SHP77 (cell line): ENCODE measurements at regions not wholly inside any gene's neighbourhood (a gene's known extent, or its start where the extent isn't known, plus 50 kb on each side); places are given as distances from the start of the nearest gene placed in this dataset.
"Not testable (repeated sequence)": the region's sequence is repeated elsewhere in the genome, so short reads cannot be mapped to it uniquely, and the experiment has no call there.

Source experiments
- DNase-seq, 2 experiments: peaks; one replicate each; lab custom pipeline; 2025; lab: John Stamatoyannopoulos, UW

- no peak for DNase-seq
Measured at GRCh38 chr1:81221564-81221963, 579.2 kb upstream of the ADGRL2 start.

DNA sequence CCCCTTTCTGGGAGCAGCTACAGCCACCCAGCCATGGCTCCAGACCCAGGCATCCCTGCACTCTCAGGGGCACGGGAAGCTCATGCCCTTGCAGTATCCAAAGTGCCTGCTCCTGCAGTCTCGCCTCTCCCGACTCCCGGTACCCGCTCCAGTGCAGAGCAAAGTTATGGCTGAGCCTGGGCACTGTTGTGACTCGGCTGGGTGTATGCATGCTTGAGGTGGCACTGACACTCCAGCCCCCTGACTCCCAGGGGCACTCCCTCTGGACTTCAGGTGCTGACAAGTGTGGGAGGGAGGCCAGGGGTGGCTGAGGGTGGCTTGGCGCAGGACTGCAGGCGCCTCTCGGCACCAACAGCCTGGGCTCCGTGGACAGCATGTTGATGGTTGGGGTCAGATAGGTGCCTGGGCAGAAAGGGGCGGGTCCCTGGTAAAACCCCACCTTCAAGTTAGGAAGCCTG lies 580.1 kb upstream of the ADGRL2 start:
- no peak for DNase-seq

DNA sequence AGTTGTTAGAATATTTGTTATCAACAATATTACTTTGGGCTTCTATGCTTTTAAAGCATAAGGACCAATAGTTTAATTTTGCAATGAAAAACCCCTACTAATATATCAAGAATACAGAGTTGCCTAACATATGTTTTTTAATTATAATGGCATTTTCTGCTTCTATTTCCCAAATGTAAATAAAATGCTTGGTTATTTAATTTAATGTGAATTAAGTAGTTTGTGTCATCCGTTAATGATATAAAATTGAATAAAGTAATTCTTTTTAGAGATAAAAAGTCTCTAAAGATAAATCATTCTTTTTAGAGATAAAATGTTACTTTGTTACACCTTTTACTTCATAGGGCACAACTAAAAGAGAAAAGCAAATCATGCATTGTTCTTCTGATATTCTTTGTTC lies 583.7 kb upstream of the ADGRL2 start:
- no peak for DNase-seq

DNA sequence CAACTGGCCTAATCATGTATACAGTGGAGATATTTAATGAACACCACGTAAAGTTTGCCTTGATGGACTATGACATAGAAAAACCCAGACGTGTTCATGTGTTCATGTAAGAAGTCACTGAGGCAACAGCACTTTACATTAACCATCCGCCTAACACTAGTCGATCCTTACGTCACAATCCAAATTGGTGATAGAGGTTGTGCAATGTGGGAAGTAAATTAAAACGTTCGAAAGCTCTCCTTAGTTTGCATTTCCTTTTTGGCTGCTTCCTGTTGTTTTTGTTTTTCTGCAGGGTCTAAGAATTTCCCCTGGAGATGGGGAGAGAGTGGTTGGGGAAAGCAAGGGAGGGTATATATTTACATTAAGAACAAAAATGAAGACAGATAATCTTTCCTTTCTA lies 587.5 kb upstream of the ADGRL2 start:
- DNase-seq = no peak

- no peak for DNase-seq
Measured at GRCh38 chr1:81209461-81209860, 591.3 kb upstream of the ADGRL2 start.

GRCh38 chr1:81208441-81208840 lies 592.3 kb upstream of the ADGRL2 start:
- no peak for DNase-seq

DNA sequence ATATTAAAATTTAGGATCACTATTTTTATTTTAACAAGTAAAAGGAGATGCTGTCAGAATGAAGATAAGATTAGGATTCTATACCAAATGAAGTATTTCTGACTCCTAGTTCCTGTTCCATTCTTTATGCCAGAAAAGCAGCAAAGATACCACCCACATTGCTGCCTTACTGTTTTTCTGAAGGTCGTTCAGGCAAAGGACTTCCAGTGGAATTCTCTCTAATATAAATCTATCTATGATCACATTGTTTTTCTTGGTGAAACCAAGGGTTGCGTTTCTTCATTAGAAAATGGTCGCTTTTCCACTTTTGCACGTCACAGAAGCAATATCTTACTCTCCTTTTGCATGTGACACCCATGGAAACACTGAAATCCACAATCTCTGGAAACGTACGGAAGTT lies 594.8 kb upstream of the ADGRL2 start:
- no peak for DNase-seq

- no peak for DNase-seq
Measured at GRCh38 chr1:81201779-81202178, 599.0 kb upstream of the ADGRL2 start.

DNA sequence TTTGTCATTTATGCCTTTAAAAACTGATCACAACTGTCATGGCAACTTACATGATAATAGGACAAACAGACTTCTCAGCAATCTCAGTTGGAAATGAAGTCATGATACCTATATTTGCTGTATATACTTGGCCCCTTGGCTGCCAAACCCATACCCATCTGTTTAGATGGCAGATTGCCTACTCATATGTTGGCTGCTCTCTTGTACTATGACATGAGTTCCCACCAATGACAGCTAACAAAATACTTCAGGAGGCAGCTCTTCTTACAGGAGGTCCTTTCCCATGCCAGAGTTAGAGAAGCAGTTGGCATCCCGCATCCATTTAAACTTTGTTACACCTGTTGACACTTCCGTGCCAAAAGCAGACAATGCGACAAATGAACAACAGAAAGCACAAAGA lies 603.1 kb upstream of the ADGRL2 start:
- no peak for DNase-seq

DNA sequence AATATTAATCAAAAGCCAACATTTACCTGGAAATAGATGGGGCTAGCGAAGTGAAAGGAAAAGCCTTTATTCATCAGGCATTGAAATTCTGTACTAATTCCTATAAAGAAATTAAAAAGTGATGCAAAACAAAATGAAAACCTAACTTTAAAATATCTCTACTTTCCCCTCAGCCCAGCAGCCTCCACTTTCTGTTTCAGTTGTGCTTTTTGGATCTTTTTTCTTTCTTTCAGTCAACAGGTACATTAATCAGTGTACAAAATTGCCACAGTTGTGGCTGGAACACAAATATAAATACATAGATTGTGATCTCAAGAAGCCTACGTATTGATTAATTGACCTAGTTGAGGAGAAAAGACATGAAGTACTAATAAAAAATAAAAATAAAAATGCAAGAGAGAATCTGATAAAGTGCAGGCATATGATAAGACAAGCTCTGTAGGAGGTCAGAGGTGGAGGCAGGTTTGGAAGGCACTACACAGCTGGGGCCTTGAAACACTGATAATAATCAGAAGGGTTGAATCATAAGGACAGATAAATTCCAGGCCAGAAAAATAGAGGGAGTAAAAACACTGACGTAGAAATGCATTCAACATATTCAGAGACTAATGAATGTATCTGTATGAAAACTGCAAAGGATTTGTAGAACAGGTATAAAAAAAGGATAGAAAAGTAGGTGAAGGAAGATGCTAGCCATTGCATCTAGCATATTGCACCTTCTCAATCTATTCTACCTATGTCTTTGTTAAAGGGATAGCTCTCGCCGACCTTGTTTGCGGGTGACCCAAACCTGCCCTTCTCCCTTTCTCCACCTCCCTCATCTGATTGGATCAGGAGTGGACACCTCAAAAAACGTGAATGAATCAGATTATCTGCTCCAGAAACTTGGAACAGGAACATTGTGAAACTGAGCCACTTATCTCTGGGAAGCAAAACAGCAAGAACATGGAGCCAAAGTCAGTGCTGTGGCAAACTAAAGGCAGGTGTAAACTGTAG lies 607.8 kb upstream of the ADGRL2 start:
- DNase-seq = no peak

DNA sequence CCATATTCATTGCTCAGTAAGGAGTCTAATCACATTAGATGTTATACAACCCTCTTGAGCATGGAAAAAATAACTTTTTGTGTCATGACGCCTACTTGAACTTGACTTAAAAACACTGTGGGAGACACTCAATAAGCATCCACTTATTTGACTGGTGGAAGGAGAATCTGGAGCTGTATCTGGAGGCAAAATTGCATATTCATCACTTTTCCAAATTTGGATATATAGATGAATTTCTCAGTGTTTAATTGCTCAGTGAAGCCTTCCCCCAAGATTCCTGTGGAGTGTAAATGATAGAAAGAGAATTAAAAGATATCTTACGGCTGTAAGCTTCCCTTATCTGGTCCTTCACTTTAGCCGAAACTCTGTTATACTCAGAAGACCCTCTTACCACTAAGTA lies 610.7 kb upstream of the ADGRL2 start:
- no peak for DNase-seq

DNA sequence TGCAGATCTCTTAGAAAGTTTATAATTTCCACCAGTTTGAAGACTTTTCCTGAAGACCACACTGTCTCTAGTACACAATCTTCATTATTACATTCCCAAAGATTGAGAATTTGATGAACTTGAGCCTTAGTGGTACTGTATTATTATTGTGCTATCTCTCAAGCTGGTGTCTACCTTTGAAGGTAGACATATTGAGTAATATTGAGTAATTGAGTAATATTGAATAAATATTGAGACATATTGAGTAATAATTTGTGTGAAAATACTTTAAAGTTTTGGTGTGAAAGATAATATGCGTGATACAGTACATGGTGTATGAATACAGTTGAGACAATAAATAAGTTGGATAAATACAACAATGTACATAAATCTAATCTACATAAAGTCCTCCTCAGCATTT lies 613.1 kb upstream of the ADGRL2 start:
- no peak for DNase-seq

- no peak for DNase-seq
Measured at GRCh38 chr1:81186261-81186660, 614.5 kb upstream of the ADGRL2 start.

DNA sequence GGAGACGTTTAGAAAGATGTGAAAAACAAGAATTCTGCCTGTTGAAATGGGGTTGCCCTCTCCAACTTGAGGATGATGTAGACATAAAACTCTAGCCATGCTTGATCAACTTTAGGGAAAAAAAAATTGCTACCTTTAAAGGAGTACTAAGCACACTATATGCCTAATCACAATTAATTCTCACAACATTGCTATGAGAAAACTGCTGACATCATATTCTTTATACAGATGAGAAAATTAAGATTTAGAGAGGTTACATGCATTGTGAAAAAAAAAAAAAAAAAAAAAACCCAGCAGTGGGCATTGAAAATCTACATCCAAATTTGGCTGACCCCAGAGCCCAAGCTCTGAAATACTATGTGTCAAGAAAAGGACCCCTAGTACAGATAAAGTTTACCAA lies 617.2 kb upstream of the ADGRL2 start:
- no peak for DNase-seq

DNA sequence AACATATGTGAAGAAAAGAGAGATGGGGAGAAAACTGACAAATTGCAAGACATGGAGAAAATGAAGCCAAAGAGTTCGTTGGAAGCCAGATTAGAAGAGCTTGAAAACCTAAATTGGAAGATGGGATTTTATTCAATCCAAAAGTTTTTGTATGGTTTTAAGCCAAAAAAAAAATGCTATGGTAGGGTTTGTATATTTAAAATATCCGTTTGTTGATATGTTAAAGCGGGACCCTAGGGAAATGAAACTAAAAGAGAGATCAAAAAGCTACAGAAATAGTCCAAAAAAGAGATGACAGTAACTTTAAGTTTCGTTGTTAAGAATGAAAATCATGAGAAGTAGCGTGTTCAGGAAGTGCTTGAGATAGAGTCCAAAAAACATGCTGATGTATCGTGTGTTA lies 617.7 kb upstream of the ADGRL2 start:
- no peak for DNase-seq

GRCh38 chr1:81179242-81179641 lies 621.5 kb upstream of the ADGRL2 start:
- DNase-seq = no peak

DNA sequence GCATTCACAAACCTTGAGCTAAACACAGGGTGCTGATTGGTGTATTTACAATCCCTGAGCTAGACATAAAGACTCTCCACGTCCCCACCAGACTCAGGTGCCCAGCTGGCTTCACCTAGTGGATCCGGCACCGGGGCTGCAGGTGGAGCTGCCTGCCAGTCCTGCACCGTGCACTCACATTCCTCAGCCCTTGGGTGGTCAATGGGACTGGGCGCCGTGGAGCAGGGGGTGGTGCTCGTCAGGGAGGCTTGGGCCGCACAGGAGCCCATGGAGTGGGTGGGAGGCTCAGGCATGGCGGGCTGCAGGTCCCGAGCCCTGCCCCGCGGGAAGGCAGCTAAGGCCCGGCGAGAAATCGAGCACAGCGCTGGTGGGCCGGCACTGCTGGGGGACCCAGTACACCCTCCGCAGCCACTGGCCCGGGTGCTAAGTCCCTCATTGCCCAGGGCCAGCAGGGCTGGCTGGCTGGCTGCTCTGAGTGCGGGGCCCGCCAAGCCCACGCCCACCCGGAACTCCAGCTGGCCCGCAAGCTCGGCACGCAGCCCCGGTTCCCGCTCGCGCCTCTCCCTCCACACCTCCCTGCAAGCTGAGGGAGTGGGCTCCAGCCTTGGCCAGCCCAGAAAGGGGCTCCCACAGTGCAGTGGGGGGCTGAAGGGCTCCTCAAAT lies 622.2 kb upstream of the ADGRL2 start:
- not testable (repeated sequence) for DNase-seq

DNA sequence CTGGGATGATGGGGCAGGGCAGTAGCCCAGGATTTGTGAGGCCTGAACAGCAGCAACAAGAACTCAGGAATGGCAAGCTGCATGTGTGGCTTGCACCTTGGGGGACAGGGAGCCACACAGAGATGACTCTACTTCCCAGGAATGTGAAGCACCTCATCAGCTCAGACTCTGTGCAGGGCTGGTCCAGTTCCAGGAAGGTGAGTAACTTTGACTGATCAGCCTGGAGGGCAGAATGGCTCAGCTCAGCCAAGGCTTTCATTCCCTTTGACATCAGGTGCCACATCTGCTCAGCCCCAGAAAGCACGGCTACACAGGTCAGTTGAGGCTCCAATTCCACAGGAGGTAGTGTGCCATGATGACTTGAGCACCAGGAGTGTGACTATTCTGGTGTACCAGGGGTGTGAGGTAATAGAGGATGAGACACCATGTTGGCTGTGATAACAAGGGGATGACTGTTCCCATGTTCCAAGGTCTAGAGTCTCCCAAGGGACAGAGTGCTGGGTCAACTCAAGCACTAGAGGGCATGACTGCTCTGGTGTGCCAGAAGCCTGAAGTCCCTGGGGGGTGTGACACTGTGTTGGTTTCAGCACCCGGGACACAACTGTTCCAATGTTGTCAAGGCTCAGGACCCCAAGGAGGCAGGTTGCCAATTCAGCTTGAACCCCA lies 625.8 kb upstream of the ADGRL2 start:
- DNase-seq = no peak

DNA sequence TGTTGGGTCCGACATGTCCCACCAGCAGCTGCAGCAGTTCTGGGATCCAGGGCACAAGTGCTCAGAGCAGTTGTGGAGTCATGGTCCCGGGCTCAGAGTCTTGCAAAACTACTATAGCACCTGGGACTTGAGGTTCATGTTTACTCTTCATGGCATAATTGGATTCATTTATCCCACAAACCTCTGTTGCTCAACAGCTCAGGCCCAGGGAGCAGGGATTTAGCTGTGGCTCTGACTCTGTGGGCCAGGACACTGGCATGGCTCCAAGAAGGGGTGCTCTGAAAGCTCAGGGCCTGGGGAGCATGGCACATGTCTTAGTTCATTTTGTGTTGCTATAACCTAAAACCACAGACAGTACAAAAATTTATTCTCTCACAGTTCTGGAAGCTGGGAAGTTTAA lies 626.7 kb upstream of the ADGRL2 start:
- DNase-seq = no peak

DNA sequence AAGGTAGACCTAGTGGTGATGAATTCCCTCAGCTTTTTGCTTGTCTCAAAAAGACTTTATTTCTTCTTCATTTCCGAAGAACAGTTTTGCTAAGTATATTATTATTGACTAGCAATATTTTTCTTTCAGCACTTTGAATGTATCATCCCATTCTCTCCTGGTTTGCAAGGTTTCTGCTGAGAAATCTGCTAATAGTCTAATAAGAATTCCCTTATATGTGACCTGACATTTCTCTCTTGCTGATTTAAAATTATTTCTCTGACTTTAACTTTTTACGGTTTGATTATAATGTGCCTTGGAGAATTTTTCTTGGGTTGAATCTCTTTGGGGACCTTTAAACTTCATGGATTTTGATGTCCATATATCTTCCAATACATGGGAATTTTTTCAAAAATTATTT lies 628.3 kb upstream of the ADGRL2 start:
- DNase-seq = no peak

DNA sequence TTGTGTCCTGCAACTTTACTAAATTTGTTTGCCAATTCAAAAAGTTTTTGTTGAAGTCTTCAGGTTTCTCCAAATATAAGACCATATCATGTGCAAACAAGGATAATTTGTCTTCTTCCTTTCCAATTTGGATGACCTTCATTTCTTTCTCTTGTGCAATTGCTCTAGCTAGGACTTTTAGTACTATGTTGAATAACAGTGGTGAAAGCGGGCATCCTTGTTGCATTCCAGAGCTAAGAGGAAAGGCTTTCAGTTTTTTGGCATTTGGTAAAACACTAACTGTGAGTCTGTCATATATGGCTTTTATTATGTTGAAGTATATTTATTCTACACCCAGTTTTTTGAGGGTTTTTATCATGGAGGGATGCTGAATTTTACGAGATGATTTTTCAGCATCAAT lies 630.0 kb upstream of the ADGRL2 start:
- DNase-seq = no peak

DNA sequence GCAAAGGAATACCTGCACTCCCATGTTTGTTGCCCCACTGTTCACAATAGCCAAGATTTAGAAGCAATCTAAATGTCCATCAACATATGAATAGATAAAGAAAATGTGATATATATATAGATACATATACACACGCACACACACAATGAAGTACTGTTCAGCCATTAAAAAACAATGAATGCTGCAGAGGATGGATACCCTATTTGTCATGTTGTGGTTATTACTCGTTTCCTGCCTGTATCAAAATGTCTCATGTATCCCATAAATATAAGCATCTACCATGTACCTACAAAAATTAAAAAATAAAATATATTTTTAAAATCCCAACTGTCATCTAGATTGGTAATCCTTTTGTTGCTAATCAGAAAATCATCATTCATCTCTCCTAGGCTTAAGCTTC lies 634.8 kb upstream of the ADGRL2 start:
- no peak for DNase-seq

GRCh38 chr1:81160696-81161095 lies 640.0 kb upstream of the ADGRL2 start:
- no peak for DNase-seq
